Endothelial cell of umbilical vein (primary cell): ENCODE measurements at regions not wholly inside any gene's neighbourhood (a gene's known extent, or its start where the extent isn't known, plus 50 kb on each side); places are given as distances from the start of the nearest gene placed in this dataset.

ENCODE experiments used
- BruUV-seq: library from RNA; stranded (reverse); fragments of 400-500 nt; replicated peaks from 2 replicates; lab custom pipeline; 2021; lab: Mats Ljungman, UMichigan
- CTCF ChIA-PET: fragments of 300-600, 350-600 bp; sonication (Branson Sonifier 250); formaldehyde crosslinking; loops from one replicate; lab custom pipeline; 2021; ENCODE audit warnings: antibody characterized with exemption, inconsistent platforms; lab: Charles Lee
- POLR2A ChIA-PET: fragments of 300-600, 350-600 bp; sonication (Branson Sonifier 250); formaldehyde crosslinking; loops from one replicate; lab custom pipeline; 2021; ENCODE audit warnings: antibody characterized with exemption, inconsistent platforms; lab: Charles Lee
- DNase-seq: peaks from one replicate; pipeline ENCODE4 v3.0.0-alpha.2; 2011; ENCODE audit warnings: low read depth, low spot score
- FAIRE-seq: peaks from 2 replicates; lab custom pipeline; 2011; peaks lifted over from hg19 to GRCh38; lab: Jason Lieb, UNC
- H2AFZ ChIP-seq: 2 replicates; pipeline ENCODE4 v1.6.0; 2012; ENCODE audit warnings: low read depth, low read length, control low read depth, inconsistent platforms
- H3K27ac ChIP-seq: 2 replicates; pipeline ENCODE4 v1.5.1; 2011; ENCODE audit warnings: low read depth, mild to moderate bottlenecking, control low read depth, low read length, moderate library complexity; ENCODE audit not compliant: insufficient read depth
- H3K27me3 ChIP-seq, 2 experiments: 2 replicates each; pipeline versions ENCODE4 v1.6.0 to v1.6.1; 2011; ENCODE audit warnings: low read length in 2 of 2, mixed read lengths in 1 of 2; ENCODE audit not compliant: control insufficient read depth in 2 of 2, insufficient read depth in 2 of 2
- H3K36me3 ChIP-seq, 2 experiments: 2 replicates in 1 of 2; 3 replicates in 1 of 2; pipeline ENCODE4 v1.5.1; 2011; ENCODE audit warnings: low read length in 2 of 2, mild to moderate bottlenecking in 1 of 2, moderate library complexity in 1 of 2; ENCODE audit not compliant: control insufficient read depth in 2 of 2, insufficient read depth in 2 of 2; ENCODE audit errors: extremely low read depth in 1 of 2
- H3K4me1 ChIP-seq: 3 replicates; pipeline ENCODE4 v1.5.1; 2011; ENCODE audit warnings: mild to moderate bottlenecking, low read length; ENCODE audit not compliant: control insufficient read depth, insufficient read depth; ENCODE audit errors: extremely low read depth
- H3K4me2 ChIP-seq: 2 replicates; pipeline ENCODE4 v1.6.1; 2011; ENCODE audit warnings: low read length, control low read depth, mixed read lengths; ENCODE audit not compliant: insufficient read depth
- H3K4me3 ChIP-seq, 3 experiments: fragments of 200-600 bp in 1 of 3; sonication (generic), shearing (Covaris generic) in 1 of 3; replicated peaks in 1 of 3; 2 replicates each; pipeline ENCODE4 v1.5.1; 2011 to 2016; ENCODE audit warnings: control low read depth in 3 of 3, low read length in 3 of 3, mild to moderate bottlenecking in 2 of 3, inconsistent platforms in 1 of 3, low read depth in 1 of 3, moderate library complexity in 1 of 3; ENCODE audit not compliant: insufficient read depth in 1 of 3
- H3K79me2 ChIP-seq: 2 replicates; pipeline ENCODE4 v1.6.0; 2012; ENCODE audit warnings: low read length, inconsistent platforms; ENCODE audit not compliant: control insufficient read depth, insufficient read depth
- H3K9ac ChIP-seq: replicated peaks from 2 replicates; pipeline ENCODE3; 2011; ENCODE audit warnings: low read length, control low read depth; ENCODE audit not compliant: insufficient read depth; ENCODE audit errors: extremely low read depth
- H3K9me1 ChIP-seq: replicated peaks from 3 replicates; pipeline ENCODE4 v1.6.0; 2011; ENCODE audit warnings: mild to moderate bottlenecking, low read length; ENCODE audit not compliant: control insufficient read depth, insufficient read depth; ENCODE audit errors: extremely low read depth
- H3K9me3 ChIP-seq: replicated peaks from 2 replicates; pipeline ENCODE4 v1.5.1; 2012; ENCODE audit warnings: low read length, inconsistent platforms; ENCODE audit not compliant: control insufficient read depth, insufficient read depth
- H4K20me1 ChIP-seq: replicated peaks from 2 replicates; pipeline ENCODE3; 2011; ENCODE audit warnings: mild to moderate bottlenecking, low read length; ENCODE audit not compliant: control insufficient read depth, insufficient read depth; ENCODE audit errors: extremely low read depth
- EZH2 ChIP-seq: IDR thresholded peaks from 2 replicates; pipeline ENCODE4 v1.6.1; 2012; ENCODE audit warnings: borderline replicate concordance, low read depth, mild to moderate bottlenecking, moderate library complexity, low read length, inconsistent platforms; ENCODE audit not compliant: severe bottlenecking
- FOS ChIP-seq: IDR thresholded peaks from 2 replicates; pipeline ENCODE4 v1.6.1; 2011; ENCODE audit warnings: mild to moderate bottlenecking, low read length, moderate library complexity, borderline replicate concordance; ENCODE audit not compliant: insufficient read depth
- GATA2 ChIP-seq: IDR thresholded peaks from 2 replicates; pipeline ENCODE4 v1.7.0; 2011; ENCODE audit warnings: low read depth, mild to moderate bottlenecking, moderate library complexity, mixed read lengths, low read length; ENCODE audit not compliant: insufficient read length, insufficient read depth
- JUN ChIP-seq: IDR thresholded peaks from 2 replicates; pipeline ENCODE4 v1.6.1; 2011; ENCODE audit warnings: borderline replicate concordance, low read depth; ENCODE audit not compliant: insufficient read length, insufficient read depth
- MAX ChIP-seq: IDR thresholded peaks from 2 replicates; pipeline ENCODE4 v1.6.1; 2011; ENCODE audit not compliant: insufficient read depth, insufficient read length
- MYC ChIP-seq: IDR thresholded peaks from one replicate; pipeline ENCODE4 v1.6.1; 2011; ENCODE audit warnings: mild to moderate bottlenecking, low read depth, low read length
- POLR2A ChIP-seq: IDR thresholded peaks from 2 replicates; pipeline ENCODE4 v1.6.1; 2012; ENCODE audit warnings: low read depth, mild to moderate bottlenecking, control low read depth, low read length
- POLR2AphosphoS5 ChIP-seq: IDR thresholded peaks from 2 replicates; pipeline ENCODE4 v1.6.1; 2012; ENCODE audit warnings: low read depth, mild to moderate bottlenecking, control low read depth, low read length, moderate library complexity; ENCODE audit not compliant: insufficient read depth
- dilution Hi-C: fragments of 300-500 bp; cut with MboI; formaldehyde crosslinking; loops from one replicate; pipeline ENCODE4 v1.15.0; 2019; ENCODE audit warnings: low sequenced_read_pairs; ENCODE audit not compliant: extremely low pct_ligation_motif_present
- intact Hi-C: fragments of 100-400 bp; cut with micrococcal nuclease; formaldehyde crosslinking; loops from one replicate; pipeline ENCODE4 v1.10.0; 2022
- TF ChIP-seq, protein P1 (sequence below), 2 donors: IDR thresholded peaks; 1 replicate in 1 of 2; 2 replicates in 1 of 2; pipeline ENCODE4 v1.5.1; 2011; ENCODE audit warnings: low read length in 2 of 2, mild to moderate bottlenecking in 2 of 2, moderate library complexity in 2 of 2, control low read depth in 1 of 2, inconsistent platforms in 1 of 2, low read depth in 1 of 2; ENCODE audit not compliant: insufficient read depth in 1 of 2; ENCODE audit errors: extremely low read depth in 1 of 2

DNA sequence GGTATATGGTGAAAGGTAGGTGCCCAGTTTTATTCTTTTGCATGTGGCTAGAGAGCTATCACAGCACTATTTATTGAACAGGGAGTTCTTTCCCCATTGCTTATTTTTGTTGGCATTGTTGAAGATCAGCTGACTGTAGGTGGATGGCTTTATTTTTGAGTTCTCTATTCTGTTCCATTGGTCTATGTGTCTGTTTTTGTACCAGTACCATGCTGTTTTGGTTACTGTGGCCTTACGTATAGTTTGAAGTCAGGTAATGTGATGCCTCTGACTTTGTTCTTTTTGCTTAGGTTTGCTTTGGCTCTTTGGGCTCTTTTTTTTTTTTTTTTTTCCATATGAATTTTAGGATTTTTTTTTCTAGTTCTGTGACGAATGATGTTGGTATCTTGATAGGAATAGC lies 139.2 kb upstream of the CTNNB1 start:
- ChIA-PET POLR2A (no interaction called here), CTCF (interaction anchor here (1.3 kb wide), 1 partner anchor 216 kb away, joined by 3 read pairs; no protein-coding TSS in a partner anchor)
- Histone ChIP-seq H3K4me2 (no peak overlapping the region), H2AFZ (no peak overlapping the region), H4K20me1 (no peaks in the 10 kb centered on the region), H3K4me1 (no peaks in the 10 kb centered on the region), H3K9ac (no peak overlapping the region), H3K36me3 (no peaks in the 10 kb centered on the region), H3K9me1 (no peaks in the 10 kb centered on the region), H3K79me2 (no peaks in the 10 kb centered on the region), H3K9me3 (no peaks in the 10 kb centered on the region), H3K27me3 (peaks cover 0 to 3% of the 10 kb centered on the region in 2 experiments), H3K4me3 (no peak overlapping the region), H3K27ac (no peak overlapping the region)
- intact Hi-C loops (no loop called here), dilution Hi-C loops (no loop called here)
- DNase-seq: no peak
- no TSS peak for BruUV-seq
- TF ChIP-seq, protein P1, sequence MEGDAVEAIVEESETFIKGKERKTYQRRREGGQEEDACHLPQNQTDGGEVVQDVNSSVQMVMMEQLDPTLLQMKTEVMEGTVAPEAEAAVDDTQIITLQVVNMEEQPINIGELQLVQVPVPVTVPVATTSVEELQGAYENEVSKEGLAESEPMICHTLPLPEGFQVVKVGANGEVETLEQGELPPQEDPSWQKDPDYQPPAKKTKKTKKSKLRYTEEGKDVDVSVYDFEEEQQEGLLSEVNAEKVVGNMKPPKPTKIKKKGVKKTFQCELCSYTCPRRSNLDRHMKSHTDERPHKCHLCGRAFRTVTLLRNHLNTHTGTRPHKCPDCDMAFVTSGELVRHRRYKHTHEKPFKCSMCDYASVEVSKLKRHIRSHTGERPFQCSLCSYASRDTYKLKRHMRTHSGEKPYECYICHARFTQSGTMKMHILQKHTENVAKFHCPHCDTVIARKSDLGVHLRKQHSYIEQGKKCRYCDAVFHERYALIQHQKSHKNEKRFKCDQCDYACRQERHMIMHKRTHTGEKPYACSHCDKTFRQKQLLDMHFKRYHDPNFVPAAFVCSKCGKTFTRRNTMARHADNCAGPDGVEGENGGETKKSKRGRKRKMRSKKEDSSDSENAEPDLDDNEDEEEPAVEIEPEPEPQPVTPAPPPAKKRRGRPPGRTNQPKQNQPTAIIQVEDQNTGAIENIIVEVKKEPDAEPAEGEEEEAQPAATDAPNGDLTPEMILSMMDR (IDR thresholded peaks at IDR 0.05; ENCODE audit: extremely low read depth in 1 of 2, insufficient read depth in 1 of 2, low read depth in 1 of 2, low read length in 2 of 2): no peak
- no peak for TF ChIP-seq GATA2
- TF ChIP-seq EZH2: no peak
- no peak for TF ChIP-seq JUN
- TF ChIP-seq FOS: no peak
- TF ChIP-seq MAX: no peak
- no peak for TF ChIP-seq POLR2AphosphoS5
- no peak for TF ChIP-seq POLR2A
- no peak for TF ChIP-seq MYC
- FAIRE-seq: no peak
